Right ventricle myocardium inferior (tissue), 1 donor: ENCODE measurements at regions not wholly inside any gene's neighbourhood (a gene's known extent, or its start where the extent isn't known, plus 50 kb on each side); places are given as distances from the start of the nearest gene placed in this dataset.

Experiments
- ATAC-seq: fragments of 200-7000 bp; cut with Tn5 transposase; one replicate; pipeline ENCODE4 v1.9.1; 2020; ENCODE audit warnings: mild to moderate bottlenecking, moderate library complexity
- DNase-seq: peaks from one replicate; pipeline ENCODE4 v3.0.0; 2021; ENCODE audit errors: missing footprints
- intact Hi-C: fragments of 100-400 bp; cut with DNase I; formaldehyde crosslinking; loops from one replicate; pipeline ENCODE4 v1.11.0; 2022
- donor health status: DM: no; HTN: yes; CAD: no; lungs with severe emphysema.

DNA sequence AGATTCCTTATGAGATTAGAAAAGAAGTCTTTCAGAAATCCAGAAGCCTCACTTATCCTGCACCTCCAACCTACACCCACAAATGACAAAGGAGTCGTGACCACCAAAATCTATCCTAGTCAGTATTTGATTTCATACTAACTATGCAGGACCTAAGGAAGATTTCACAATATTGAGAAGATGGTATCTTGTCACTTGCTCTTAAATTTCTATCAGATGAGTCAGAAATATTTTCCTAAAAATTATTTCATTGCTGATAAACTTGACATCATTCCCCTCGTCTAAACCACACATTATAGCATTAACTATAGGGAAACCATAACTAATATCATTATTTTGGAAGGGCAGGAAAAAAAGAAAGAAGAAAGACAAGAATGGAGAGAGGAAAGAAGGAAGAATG lies 138.0 kb upstream of the THBS1 start:
- DNase-seq (no peak), ATAC-seq (no peak)
- intact Hi-C loops: no loop called here

DNA sequence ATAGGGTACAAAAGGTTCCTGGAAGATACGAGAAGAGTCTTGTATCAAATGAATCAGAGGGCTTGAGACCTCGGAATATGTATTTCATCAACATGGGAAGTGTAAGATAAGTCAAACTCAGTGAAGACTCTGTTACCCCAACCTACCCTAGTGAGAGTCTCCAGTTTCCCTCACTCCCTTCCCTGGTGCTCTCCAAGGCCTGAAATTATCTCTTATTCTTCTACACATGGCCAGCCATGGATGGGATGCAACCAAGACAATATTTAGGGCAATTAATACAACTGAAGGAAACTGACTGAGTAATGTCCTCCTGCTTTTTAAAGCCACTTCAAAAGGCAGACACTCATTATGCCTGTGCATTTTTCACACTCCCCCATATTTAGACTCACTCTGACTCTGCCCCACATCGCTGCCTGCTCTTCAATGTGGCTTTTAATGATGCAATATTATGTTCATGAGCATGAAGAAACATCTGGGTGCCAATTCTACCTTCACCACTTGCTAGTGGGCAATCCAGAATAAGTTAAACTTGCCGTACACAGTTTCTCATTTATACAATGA lies 137.1 kb upstream of the THBS1 start:
- DNase-seq: no peak
- ATAC-seq: no peak
- intact Hi-C loops: no loop called here

DNA sequence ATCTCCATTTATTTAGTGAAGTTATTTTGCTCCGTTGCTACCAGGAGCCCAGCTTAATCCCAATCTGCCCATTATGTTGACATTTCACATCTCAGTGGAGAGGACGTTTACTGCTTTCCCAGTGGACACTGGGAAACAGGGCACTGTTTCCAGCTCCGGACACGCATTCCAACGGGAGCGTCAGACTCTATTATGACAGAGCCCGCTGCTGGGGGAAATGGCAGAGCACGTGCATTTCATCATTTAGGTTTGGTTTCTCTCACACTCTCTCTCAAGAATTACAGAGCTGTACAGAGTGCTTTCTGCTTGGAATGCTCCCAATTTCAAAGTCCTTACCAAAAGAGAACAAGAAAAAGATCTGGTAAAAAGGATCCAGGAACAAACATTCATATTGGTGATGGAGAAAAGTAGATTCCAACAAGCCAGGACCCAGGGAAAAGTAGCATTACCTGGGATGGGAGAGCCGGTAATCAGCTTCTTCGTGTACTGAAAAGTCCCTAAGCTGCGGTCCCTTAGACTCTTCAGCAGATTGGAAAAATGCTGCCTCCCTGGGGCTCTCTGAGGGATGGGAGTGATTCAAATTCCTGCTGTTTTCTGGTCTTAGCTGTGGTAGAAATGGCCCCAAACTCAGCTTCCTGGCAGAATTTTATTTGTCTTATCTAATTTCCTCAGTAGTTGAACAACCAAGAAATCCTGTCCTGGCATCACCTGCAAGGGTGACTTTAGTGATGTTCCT lies 136.0 kb upstream of the THBS1 start:
- intact Hi-C loops: no loop called here
- DNase-seq: peak; percentile 60

DNA sequence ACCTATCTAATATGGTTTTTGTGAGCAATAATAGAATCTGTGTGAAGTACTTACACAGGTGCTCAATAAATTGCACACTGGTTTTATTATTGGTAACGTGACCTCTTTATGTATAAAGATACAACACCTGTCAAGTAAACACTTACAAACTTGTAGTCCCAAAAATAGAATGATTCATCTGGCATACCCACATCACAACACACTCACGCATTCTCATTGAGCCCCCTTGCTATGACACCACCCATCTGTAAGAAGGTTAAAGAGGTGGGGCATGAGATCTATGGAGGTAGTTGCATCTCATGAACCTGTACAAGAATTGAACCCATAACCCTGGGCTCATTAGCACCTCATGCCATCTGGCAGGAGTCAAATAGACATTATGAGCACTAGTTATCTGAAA lies 134.9 kb upstream of the THBS1 start:
- intact Hi-C loops: no loop called here
- ATAC-seq: no peak
- no peak for DNase-seq

More for the DNA sequence above, 136.0 kb upstream of the THBS1 start:
- ATAC-seq: peak; percentile 74

- ATAC-seq (no peak), DNase-seq (no peak)
Observed at GRCh38 chr15:39447346-39447745, 133.5 kb upstream of the THBS1 start.

GRCh38 chr15:39447881-39448280 lies 133.0 kb upstream of the THBS1 start:
- ATAC-seq: no peak
- DNase-seq: no peak
- intact Hi-C loops: no loop called here

More at GRCh38 chr15:39447346-39447745, 133.5 kb upstream of the THBS1 start:
- intact Hi-C loops: no loop called here

GRCh38 chr15:39448409-39448808 lies 132.5 kb upstream of the THBS1 start:
- ATAC-seq (no peak), DNase-seq (no peak)
- intact Hi-C loops: no loop called here

DNA sequence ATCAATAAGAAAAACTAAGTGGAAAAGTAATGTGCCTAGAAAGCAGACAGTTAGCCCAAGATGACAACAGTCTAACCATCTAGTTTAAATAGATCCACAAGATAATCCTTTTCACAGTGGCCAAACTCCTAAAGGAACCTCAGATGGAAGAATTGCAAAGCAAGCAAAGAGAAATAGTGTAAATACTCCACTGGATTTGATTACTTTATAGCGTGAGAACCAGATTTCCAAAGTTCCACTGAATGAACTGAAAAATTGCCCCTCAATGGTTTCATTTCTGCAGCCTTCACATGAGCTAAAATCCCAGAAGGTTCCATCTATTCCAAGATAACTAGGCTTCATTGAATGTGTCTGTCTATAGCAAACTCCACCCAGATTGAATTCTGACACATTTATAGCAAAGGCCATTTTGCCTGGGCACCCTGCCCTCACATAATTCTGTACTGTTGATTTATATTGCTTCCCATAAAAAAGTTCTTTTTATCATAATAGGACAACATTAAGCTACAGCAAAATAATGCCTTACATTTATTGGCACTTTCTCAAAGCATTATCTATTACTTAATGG lies 129.7 kb upstream of the THBS1 start:
- no peak for ATAC-seq
- intact Hi-C loops: no loop called here
- no peak for DNase-seq

DNA sequence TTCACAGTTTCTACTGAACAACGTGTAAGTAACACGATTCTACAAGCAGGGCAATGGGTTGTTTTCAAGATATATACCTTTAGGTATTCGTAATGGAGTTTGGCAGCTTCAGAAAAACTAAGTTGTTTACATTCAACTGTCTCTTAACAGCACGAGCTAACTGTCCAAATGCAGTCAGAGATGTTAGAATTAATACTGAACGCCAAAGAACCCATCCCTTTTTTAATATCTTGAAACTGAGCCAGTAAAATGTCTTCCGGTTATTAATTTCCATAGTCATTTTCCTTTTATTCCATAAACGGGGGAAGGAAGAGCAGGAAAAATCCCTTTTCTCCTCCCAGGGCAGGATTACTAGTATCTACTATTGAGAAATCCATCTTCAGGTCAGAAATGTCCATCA lies 129.0 kb upstream of the THBS1 start:
- intact Hi-C loops: no loop called here
- ATAC-seq (no peak), DNase-seq (no peak)

DNA sequence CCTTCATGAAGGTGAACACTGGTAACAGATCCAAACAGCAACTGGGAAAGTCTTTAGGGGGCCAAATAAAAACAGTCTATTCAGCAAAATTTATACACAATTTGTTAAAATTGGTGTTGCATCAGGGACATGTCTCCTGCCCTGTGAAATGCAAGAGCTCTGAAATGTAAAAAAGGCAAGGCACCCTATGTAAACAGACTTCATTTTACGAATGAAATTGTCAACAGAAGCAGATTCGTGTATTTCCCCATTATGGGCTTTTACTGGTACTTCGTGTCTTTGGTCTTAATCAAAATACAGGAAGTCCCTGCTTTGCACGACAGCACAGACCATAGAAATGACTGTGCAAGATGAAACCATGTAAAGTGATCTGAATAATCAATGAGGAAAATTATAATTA lies 127.3 kb upstream of the THBS1 start:
- DNase-seq (no peak), ATAC-seq (no peak)
- intact Hi-C loops: no loop called here

- intact Hi-C loops: no loop called here
Observed at GRCh38 chr15:39454189-39454986, 126.5 kb upstream of the THBS1 start.

DNA sequence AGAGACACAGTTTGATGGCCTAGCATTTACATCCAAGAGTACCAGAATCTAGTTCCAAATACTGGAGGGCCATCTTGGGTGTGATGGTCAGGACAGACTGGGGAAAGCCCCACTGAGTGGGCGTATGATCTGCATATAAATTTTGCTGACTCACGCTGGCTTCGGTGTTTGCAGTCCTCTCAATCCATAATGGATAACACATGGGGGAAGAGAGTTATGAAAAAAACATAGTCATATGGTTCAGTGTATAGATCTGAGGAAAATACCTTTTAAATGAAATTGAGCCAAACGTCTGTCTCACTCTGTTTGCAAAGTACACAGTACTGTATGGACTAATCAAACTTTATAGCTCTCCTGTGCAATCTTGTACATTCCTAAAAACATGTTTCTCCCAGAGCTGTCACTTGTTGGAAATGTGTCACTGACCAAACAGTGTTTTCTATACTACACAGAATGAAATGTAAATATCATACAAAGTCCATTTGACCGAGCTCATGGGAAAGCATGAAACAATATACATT lies 125.3 kb upstream of the THBS1 start:
- intact Hi-C loops: no loop called here
- ATAC-seq (no peak), DNase-seq (no peak)

More at GRCh38 chr15:39454189-39454986, 126.5 kb upstream of the THBS1 start:
- peak; percentile 79 for ATAC-seq
- DNase-seq: no peak

DNA sequence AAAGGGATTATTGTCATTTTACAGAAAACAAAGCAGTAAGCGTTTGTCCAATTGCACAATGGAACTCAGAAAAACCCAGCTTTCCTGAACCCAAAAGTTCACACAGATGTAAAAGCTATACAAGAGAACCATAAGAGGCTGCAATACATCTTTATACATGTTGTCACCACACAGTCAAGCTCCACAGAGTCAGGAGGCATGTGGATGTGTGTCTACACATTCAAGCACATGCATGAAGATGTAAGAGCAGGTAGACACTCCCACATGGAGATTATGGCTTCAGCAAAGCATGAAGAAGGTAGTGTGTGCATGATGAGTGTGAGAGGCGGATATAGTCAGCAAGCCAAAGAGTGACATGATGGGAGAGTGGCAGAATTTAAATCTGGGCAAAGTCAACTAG lies 124.7 kb upstream of the THBS1 start:
- no peak for DNase-seq
- intact Hi-C loops: no loop called here
- ATAC-seq: no peak

GRCh38 chr15:39456582-39457330 lies 124.1 kb upstream of the THBS1 start:
- intact Hi-C loops: no loop called here
- ATAC-seq: no peak
- no peak for DNase-seq

GRCh38 chr15:39458131-39458530 lies 122.7 kb upstream of the THBS1 start:
- DNase-seq (no peak), ATAC-seq (no peak)
- intact Hi-C loops: no loop called here

GRCh38 chr15:39459548-39459947 lies 121.3 kb upstream of the THBS1 start:
- no peak for DNase-seq

DNA sequence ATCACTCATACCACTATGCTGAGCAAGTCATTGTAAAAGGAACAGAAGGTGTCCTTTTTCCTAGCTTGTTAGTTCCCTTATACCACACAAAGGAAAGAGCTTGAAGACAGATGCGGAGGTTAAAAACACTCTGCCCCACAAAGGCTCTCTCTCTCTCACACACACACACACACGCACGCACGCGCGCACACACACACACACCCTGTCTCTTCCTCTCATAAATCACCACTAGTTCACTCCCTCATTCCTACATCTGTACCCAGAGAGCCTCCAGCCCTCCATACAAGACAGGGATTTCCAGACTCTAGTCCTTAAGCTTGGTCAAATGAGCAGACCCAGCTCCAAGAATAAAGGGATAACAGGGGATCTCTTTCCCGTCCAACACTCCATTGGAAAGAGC lies 120.1 kb upstream of the THBS1 start:
- DNase-seq: no peak
- ATAC-seq: no peak
- intact Hi-C loops: no loop called here

More at GRCh38 chr15:39459548-39459947, 121.3 kb upstream of the THBS1 start:
- ATAC-seq: no peak
- intact Hi-C loops: no loop called here

- peak; percentile 68 for DNase-seq
- intact Hi-C loops: no loop called here
- ATAC-seq: peak; percentile 83
Observed at GRCh38 chr15:39461536-39462130, 119.2 kb upstream of the THBS1 start.
